Dedifferentiated amniotic fluid mesenchymal stem cell (primary cell): ENCODE measurements at regions not wholly inside any gene's neighbourhood (a gene's known extent, or its start where the extent isn't known, plus 50 kb on each side); places are given as distances from the start of the nearest gene placed in this dataset.
"Not testable (repeated sequence)": the region's sequence is repeated elsewhere in the genome, so short reads cannot be mapped to it uniquely, and the experiment has no call there.

Source experiments
- DNase-seq: peaks from one replicate; pipeline ENCODE4 v3.0.0-alpha.2; 2016; ENCODE audit errors: extremely low spot score

GRCh38 chrY:26167332-26167731, 545.4 kb downstream of the CDY1 start:
- not testable (repeated sequence) for DNase-seq

GRCh38 chrY:26179326-26179725, 557.4 kb downstream of the CDY1 start:
- DNase-seq = not testable (repeated sequence)

- DNase-seq = not testable (repeated sequence)
These were observed 603.1 kb downstream of the CDY1 start for GRCh38 chrY:26224974-26225373.

GRCh38 chrY:26225468-26225867, 603.6 kb downstream of the CDY1 start:
- DNase-seq = not testable (repeated sequence)

GRCh38 chrY:26240944-26241343, 619.0 kb downstream of the CDY1 start:
- not testable (repeated sequence) for DNase-seq

GRCh38 chrY:26254262-26254661, 632.3 kb downstream of the CDY1 start:
- DNase-seq = not testable (repeated sequence)

- DNase-seq = not testable (repeated sequence)
These were observed 643.5 kb downstream of the CDY1 start for GRCh38 chrY:26265449-26265848.

- DNase-seq = not testable (repeated sequence)
These were observed 646.5 kb downstream of the CDY1 start for GRCh38 chrY:26268421-26268820.

GRCh38 chrY:26268934-26269333, 647.0 kb downstream of the CDY1 start:
- not testable (repeated sequence) for DNase-seq

GRCh38 chrY:26273089-26273488, 651.2 kb downstream of the CDY1 start:
- not testable (repeated sequence) for DNase-seq

GRCh38 chrY:26306046-26306445, 684.1 kb downstream of the CDY1 start:
- not testable (repeated sequence) for DNase-seq

- not testable (repeated sequence) for DNase-seq
These were observed 684.9 kb downstream of the CDY1 start for GRCh38 chrY:26306630-26307385.

- DNase-seq = not testable (repeated sequence)
These were observed 686.4 kb downstream of the CDY1 start for GRCh38 chrY:26308308-26308707.

- DNase-seq = peak; percentile 9
These were observed 693.1 kb downstream of the CDY1 start for GRCh38 chrY:26315065-26315464.

GRCh38 chrY:26319488-26320202, 697.7 kb downstream of the CDY1 start:
- DNase-seq = not testable (repeated sequence)

GRCh38 chrY:26322756-26323155, 700.8 kb downstream of the CDY1 start:
- not testable (repeated sequence) for DNase-seq

- not testable (repeated sequence) for DNase-seq
These were observed 731.0 kb downstream of the CDY1 start for GRCh38 chrY:26352931-26353330.

GRCh38 chrY:26354191-26354590, 732.3 kb downstream of the CDY1 start:
- DNase-seq = no peak

GRCh38 chrY:26359869-26360268, 738.0 kb downstream of the CDY1 start:
- DNase-seq = not testable (repeated sequence)

GRCh38 chrY:26360472-26360871, 738.6 kb downstream of the CDY1 start:
- not testable (repeated sequence) for DNase-seq

- DNase-seq = not testable (repeated sequence)
These were observed 741.5 kb downstream of the CDY1 start for GRCh38 chrY:26363442-26363841.

- not testable (repeated sequence) for DNase-seq
These were observed 744.2 kb downstream of the CDY1 start for GRCh38 chrY:26366091-26366490.

- DNase-seq = not testable (repeated sequence)
These were observed 750.6 kb downstream of the CDY1 start for GRCh38 chrY:26372480-26372879.
